ENCODE measurements at regions not wholly inside any gene's neighbourhood (a gene's known extent, or its start where the extent isn't known, plus 50 kb on each side); places are given as distances from the start of the nearest gene placed in this dataset.
"Not testable (repeated sequence)": the region's sequence is repeated elsewhere in the genome, so short reads cannot be mapped to it uniquely, and the experiment has no call there.

- DNase-seq: no peak
Observed at GRCh38 chr1:80217377-80217986, 1211.0 kb upstream of the ADGRL4 start.

DNA sequence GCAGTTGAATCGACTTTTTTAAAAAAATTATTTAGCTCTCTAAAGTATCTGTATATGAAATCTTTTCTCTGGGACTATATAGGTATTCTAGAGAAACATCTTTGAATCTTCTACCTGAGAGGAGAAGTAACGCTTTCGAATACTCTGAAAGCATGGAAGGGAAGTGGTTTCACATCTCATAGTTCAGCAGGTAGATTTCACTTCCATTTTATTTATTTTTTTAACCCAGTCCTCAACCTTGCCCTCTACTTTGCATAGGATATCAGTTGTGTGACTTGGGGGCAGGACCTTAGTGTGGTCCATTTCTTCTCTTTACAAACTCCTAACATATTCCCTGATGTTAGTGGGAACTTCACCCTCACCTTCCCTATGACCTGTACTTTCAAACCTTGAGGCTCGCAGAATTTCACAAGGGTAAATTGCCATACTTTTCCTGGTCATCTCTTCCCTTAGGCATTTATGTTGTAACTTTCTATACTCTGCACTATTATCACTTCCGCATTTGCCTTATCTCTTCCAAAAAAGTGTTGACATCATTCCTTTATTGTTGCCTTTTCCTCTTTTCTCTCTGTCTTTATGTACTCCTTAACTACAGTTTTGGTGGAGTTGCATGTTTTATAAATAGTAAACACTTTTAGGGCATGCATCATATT lies 1208.5 kb upstream of the ADGRL4 start:
- no peak for DNase-seq

DNA sequence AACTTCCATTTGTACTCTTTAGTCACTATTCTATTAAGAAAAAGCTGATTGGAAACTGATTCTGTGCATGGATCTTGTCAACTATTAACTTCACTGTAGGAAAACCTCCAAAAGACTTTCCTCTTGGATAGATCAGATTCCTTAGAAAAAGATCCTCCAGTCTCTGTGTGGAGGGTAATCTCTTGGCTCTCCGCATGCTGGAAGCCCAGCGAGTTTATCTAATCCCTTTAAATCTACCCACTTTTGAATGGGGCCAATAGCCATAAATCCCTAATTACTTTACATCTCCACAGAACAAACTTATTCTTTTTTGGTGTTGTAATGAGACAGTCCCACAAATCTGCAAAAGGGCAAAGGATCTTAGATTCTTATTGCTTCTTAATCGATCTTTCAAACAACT lies 1206.4 kb upstream of the ADGRL4 start:
- DNase-seq: no peak

- no peak for DNase-seq
Observed at GRCh38 chr1:80211691-80212380, 1205.3 kb upstream of the ADGRL4 start.

DNA sequence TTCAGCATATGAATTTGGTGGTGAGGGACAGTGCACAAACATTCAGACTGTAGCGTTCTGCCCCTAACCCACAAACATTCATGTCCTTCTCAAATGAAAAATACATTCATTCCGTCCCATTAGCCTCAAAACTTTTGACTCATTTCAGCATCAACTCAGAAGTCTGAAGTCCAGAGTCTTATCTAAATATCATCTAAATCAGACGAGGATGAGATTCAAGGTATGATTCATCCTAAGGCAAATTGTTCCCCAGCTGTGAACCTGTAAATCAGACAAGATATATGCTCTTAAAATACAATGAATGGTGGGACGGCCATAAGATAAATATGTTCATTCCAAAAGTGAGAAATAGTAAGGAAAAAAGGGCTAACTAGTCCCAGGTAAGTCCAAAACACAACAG lies 1195.6 kb upstream of the ADGRL4 start:
- DNase-seq: no peak

- DNase-seq: no peak
Observed at GRCh38 chr1:80194221-80194620, 1187.7 kb upstream of the ADGRL4 start.

DNA sequence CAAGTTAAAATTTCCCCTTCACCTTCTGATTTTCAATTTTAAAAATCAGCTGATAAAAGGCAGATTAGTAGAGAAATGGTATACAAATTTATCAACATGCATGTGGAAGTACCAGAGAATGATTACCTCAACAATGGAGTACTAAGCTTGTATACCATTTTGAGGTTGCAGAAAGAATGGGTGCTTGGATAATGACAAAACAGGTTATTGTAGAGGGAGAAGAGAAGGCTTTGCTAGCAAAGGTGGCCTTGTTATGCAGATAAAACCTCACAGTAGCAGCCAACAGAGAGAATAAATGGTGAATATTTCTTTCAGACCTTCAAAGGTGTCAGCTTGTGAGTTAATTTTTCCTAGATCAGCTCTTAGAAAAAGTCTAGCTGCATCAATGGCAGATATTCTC lies 1174.9 kb upstream of the ADGRL4 start:
- DNase-seq: no peak

DNA sequence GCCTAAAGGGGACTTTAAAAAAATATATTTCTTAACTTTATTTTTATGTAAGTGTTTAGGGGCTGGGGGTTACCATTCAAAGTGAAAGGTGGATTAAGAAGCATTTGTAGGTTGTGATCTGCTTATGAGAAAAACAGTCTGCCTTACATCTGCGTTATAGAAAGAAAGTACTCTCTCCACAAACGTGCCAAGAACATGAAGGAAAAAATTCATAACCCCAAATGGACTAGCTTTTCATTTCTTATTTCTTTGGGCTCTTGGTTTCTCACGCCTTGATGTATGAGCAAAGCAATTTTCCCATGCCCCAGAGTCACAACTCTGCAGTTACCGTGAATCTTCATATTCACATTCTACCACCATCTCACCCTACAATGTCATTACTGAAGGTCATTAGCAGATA lies 1165.1 kb upstream of the ADGRL4 start:
- DNase-seq: no peak

DNA sequence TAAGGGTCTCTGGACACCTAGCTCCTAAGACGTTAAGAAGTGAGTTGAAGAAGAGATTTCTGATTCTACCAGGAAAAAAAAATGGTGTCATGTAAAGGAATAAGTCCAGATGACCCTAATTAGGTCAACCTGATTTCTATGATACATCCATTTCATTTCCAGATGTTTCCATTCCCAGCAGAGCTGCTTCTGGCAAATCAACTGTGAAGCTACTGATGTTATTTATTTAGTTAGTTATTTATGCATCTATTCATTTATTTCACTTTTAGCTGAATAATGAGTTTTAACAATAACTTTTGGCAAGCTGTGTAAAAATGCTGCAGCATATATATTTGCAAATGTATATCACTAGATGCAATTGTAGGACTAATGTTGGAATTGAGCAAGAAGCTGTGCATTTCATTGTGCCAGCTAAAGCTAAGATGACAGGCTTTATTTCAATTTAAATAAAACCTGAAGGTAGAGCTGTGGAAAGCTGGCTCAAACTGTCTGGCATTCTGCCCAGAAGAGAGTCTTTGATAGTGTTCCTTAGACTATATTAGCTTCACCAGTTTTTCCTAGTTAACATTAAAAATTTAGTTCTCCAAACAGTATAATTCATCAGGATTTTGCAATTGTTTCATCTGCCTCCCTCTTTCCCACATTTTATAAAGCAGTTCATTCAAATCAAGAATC lies 1164.4 kb upstream of the ADGRL4 start:
- DNase-seq: no peak

- no peak for DNase-seq
Observed at GRCh38 chr1:80164150-80164549, 1157.6 kb upstream of the ADGRL4 start.

- DNase-seq: no peak
Observed at GRCh38 chr1:80163686-80164085, 1157.2 kb upstream of the ADGRL4 start.

GRCh38 chr1:80158771-80159170 lies 1152.2 kb upstream of the ADGRL4 start:
- no peak for DNase-seq

DNA sequence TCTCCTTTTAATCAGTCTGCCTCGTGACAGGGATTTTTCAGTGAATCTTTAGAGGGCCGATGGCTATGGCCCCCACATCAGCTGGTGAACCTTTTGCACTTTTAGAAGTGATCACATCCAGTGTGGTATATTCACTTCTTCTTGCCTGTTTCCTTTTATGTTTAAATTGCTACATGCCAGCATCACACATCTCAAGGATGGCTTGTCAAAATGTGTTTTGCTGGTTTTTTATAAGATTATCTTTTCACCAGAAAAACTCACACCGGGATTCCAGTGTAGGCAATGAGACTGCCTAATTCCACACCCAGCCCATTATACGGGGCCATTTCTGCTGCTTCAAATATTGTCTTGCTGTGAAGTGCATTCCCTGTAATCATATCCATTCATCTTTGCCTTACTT lies 1151.7 kb upstream of the ADGRL4 start:
- no peak for DNase-seq

DNA sequence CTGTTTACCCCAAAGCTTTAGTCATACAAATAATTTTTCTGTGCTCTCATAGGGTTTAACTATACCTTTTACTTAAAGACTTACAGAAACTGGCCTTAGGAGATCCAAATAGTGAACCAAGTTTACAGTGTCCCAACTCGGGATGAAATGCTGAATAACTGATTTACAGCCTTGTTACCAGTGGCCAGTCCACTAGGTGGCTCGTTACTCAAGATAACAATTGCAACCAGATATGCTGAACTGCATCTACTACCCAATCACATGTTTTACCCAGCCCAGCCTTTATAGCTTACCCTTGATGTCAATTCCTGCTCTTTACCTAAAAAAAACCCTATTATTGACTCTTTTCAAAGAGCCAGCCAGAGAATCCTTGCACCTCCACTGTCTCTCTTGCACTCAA lies 1148.8 kb upstream of the ADGRL4 start:
- no peak for DNase-seq

- no peak for DNase-seq
Observed at GRCh38 chr1:80154176-80154575, 1147.6 kb upstream of the ADGRL4 start.

DNA sequence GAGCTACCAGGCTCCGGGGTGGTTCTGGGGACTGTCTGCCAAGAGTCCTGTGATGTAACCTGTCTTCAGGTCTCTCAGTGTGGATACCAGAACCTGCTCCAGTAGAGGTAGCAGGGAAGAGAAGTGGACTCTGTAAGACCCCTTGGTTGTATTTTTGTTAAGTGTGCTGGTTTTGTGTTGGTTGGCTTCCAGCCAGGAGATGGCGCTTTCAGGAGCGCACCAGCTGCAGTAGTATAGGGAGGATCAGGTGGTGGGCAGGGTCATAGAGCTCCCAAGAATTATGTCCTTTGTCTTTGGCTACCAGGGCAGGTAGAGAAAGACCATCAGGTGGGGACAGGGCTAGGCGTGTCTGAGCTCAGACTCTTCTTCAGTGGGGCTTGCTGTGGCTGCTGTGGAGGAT lies 1147.2 kb upstream of the ADGRL4 start:
- DNase-seq: no peak

- DNase-seq: no peak
Observed at GRCh38 chr1:80143361-80143760, 1136.8 kb upstream of the ADGRL4 start.

DNA sequence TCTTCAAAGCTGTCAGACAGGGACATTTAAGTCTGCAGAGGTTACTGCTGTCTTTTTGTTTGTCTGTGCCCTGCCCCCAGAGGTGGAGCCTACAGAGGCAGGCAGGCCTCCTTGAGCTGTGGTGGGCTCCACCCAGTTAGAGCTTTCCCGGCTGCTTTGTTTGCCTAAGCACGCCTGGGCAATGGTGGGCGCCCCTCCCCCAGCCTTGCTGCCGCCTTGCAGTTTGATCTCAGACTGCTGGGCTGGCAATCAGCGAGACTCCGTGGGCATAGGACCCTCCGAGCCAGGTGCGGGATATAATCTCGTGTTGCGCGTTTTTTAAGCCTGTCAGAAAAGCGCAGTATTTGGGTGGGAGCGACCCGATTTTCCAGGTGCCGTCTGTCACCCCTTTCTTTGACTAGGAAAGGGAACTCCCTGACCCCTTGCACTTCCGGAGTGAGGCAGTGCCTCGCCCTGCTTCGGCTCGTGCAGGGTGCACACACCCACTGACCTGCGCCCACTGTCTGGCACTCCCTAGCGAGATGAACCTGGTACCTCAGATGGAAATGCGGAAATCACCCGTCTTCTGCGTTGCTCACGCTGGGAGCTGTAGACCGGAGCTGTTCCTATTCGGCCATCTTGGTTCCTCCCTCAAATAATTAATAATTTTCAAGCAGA lies 1131.5 kb upstream of the ADGRL4 start:
- not testable (repeated sequence) for DNase-seq

DNA sequence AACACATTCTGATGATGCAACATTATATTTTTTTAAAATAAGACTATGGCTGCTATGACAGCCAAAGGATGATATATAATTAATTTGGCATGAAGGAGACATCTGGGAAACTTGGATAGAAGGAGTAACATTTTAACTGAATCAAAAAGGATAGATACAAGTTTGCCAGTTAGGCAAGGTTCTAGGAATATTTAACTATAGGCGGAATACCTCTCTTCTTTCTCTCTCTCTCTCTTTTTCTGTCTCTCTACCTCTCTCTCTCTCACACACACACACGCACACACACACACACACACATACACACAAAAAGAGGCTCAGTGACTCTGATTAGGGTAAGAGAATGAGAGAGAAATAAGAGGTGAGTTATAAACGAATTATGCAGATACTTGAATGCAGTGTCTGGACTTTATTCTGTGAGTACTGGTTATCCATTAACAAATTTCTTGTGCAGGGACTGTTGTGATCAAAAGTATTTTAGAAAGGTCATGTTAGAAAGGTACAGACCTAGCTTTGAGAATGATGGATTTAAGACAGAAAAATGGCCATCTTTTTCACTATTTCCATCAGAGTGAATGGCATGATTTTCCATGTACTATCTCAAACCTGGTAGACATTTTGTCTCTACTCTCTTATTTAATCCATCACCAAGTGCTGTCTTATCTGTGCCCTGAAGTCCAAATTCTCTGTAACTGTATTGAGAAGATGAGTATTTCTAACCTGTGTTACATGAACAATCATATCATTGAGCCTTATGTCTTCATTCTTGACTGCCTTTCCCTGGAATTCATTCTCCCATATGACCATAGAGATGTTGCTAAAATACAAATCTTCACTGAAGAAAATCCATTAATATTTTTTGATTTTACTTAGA lies 1106.9 kb upstream of the ADGRL4 start:
- no peak for DNase-seq

- no peak for DNase-seq
Observed at GRCh38 chr1:80101159-80101558, 1094.6 kb upstream of the ADGRL4 start.

DNA sequence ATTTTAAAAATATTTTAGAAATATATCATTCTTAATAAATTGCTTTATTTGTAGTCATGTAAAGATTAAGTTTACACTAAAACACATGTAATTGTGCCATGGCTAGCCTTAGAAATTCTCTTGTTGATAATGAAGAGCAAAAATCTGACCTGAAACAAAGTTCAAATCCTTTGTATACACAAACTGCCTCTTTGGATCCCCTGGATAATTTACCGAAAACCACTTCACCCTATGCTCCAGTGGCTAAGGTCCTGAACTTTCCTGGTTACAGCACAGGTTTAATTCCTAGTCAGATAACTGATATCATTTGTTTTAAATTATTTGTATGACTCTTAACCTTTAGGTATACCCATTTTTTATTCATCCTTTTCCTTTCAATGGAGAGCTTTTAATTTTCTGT lies 1093.2 kb upstream of the ADGRL4 start:
- DNase-seq: no peak

- no peak for DNase-seq
Observed at GRCh38 chr1:80085067-80085466, 1078.5 kb upstream of the ADGRL4 start.
